GM19452 (cell line): ENCODE measurements at regions not wholly inside any gene's neighbourhood (a gene's known extent, or its start where the extent isn't known, plus 50 kb on each side); places are given as distances from the start of the nearest gene placed in this dataset.
"Not testable (repeated sequence)": the region's sequence is repeated elsewhere in the genome, so short reads cannot be mapped to it uniquely, and the experiment has no call there.

ENCODE experiments used
- ATAC-seq: cut with Tn5 transposase; IDR thresholded peaks from one replicate; pipeline ENCODE4 v1.9.1; 2021; ENCODE audit not compliant: unreplicated experiment

DNA sequence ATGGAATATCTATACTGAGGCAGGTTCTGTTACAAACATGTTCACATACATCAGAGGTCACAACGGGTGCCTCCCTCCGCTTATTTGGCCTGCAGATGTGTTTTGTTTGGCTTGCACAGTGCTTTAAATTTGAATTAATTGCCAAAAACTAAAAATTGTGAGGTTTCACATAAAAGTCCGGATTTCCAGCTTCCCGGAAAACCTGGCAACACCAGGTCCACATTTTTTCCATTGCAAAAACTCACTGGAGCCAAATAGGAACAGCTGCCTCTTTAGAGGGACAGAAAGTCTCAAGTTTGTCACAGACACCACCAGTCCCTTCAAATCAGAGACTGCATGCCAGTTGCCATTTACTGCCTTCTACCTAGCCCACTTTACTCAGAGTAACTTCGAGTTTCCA is 205.9 kb upstream of the MDFIC2 start:
- ATAC-seq, result no peak

DNA sequence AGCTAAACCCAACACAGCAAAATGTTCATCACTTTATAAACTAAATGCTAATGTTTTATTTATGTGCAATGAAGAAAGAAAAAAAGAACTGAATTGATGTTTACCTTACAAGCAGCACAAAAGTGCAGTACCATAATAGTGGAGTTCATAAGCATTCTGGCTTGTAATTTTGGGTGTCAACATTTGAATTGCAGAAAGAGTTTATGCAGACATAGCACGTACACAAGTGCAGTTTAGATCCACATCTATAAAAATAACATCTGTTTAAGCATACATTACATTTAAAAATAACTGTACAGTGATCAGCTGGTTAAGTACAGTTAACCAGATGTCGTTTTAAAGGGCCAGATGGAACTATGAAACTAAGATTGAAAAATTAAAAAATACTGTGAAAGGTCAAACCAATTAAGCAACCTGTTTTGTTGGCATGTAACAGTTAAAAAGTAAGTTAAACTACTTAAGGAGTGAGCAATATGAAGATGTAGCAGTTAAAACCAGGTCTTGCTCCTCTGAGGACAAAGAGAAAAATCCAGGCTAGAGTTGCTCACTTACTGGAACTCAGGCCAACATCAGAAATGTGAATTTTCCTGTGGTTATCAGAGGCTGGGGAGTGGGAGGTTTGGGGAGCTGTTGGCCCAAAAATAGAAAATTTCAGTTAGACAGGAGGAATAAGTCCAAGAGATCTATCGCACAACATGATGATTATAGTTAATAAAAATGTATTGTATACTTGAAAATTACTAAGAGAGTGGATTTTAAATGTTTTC is 204.9 kb upstream of the MDFIC2 start:
- ATAC-seq, result no peak

DNA sequence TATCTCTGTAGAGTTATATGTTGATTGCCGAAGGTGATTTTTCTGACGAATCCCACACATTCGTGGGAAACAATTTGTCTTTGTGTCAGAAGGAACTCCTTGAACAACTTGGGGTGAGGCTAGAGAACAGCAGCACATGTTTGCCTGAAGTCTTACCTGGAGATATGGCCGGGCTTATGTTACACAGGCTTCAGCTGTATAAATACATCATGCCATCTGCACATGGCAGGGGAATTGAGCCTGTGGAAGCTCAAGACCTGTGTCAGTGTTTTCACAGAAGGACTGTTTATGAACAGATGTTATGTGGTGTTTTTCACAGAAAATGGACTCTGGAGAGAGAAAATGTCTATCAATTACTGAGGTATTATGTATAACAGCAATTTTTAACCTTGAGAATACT is 203.6 kb upstream of the MDFIC2 start:
- no peak for ATAC-seq

DNA sequence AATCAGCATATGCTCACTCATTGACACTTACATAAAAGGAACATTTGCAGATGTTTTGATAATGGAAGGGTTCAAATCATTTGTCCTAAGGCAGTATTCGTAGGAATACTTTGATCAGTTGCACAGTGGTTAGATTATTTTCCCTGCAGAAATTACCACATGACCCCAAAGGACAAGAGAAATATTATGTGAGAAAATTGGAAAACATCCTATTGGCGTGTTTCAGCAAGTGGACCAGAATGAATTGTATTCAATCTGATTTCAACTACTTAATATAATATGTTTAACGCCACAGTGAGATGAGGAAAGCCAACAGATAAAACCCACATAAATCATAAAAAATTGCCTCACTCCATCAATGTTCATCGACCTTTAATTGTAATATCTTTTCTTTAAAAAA is 195.0 kb upstream of the MDFIC2 start:
- no peak for ATAC-seq

DNA sequence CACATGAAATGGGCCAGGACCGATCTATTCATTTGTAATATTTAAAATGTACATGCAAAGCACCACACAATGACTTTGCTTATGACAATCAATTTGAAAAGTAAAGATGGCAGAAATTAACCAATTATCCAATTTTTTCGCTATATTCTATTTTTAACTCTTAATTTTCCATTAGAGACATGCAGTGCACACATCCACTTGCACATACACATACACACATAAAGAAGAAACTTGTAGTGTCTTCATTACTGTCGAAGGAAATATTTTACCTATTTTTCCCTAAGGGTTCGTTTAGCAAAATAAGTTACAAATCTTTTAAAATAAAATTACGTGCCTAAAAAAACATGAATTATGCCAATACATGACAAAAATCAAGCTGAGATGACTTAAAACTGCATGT is 194.3 kb upstream of the MDFIC2 start:
- ATAC-seq, result no peak

DNA sequence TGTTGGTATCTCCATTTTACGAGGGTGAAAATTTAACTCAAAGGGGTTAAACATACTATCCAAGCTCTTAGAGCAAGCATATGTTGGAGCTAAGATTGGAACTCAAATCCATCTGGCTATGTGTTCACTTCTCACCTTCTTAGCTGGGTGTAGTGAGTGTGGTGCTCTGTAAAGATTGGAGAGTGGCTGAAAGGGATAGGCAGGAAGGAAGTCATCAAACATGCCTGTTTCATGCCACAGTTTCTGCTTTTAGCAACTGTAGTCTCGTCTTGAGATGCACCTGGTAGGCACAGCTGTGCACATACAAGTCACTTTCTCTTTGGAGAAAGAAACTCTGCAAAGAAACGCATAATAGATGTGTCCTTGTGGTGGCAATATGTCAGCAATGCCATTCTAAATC is 189.1 kb upstream of the MDFIC2 start:
- no peak for ATAC-seq

DNA sequence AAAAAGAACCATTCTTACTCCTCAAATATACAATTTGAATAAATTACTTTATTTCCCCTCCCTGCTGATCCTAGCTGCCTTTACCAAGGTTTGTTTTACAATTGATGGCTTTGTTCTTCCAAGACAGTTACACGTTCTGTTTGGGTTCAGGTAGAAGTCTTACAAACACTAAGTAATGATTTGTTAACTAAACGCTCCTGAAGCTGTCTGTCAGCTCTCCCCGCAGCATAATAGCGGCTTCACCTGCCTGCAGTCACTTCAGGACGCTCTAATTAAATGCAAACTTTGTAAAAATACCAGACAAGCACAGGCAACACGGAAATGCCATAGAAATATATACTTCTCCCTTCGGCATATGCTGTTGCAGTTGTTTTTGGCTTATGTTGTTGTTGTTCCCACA is 176.4 kb upstream of the MDFIC2 start:
- ATAC-seq, result no peak

DNA sequence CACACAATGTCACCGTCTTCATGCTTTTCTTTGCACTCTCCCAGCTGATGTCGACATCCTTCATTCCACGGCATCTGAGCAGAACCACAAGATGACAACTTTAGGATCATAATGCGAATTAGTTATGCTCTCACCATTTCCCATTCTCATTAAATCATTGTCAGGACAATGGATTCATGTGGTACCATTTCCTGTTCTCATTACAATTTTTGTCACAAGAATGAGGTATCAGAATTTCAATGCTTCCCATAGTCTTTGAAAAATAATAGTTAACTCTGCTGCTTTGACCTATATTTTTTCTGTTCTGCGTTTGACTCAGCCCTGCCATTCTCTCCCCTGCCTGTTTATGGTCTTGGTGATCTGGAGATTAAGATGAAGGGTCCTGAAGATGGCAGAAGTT is 175.7 kb upstream of the MDFIC2 start:
- ATAC-seq, result no peak

DNA sequence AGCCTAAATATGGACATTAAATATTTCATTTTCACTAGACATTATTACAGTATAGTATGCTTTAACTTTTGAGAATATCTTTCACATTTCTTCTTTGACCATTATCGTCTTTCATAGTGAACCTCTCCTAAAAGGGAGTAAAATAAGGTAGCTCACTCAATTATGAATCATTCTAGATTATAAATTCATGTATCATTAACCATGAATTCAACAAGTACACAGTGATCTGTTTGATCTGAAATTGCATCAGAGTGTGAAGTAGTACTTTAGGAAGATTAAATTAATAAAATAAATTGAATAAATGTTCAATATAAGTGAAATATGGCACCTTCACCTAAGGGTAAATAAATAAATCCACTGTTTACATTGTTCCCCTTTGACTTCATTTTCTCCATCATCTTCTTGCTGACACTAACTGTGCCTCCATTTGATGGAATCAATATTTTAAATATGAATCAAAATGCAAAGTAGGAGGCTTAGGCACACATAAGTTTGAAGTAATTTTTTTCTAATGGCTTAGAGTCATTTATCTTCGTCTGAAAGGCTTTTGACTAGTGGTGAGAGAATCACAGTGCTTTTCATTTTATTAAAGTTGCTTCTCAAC is 174.1 kb upstream of the MDFIC2 start:
- ATAC-seq, result no peak

DNA sequence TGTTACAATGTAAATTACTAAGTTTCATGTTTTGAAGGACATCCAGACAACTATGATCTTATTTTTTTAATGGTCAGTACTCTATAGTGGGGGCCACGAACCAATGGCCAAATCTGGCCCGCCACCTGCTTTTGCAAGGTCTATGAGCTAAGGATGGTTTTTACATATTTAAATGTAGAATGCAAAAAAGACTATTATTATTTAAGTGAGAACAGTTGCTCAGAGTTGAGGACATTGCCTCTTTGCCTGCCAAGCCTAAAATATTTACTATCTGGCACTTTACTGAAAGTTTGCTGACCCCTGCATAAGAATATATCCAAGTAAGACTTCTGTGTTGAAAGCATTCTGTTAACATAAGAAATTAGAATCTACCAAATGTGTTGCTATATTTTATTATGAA is 163.7 kb upstream of the MDFIC2 start:
- no peak for ATAC-seq

DNA sequence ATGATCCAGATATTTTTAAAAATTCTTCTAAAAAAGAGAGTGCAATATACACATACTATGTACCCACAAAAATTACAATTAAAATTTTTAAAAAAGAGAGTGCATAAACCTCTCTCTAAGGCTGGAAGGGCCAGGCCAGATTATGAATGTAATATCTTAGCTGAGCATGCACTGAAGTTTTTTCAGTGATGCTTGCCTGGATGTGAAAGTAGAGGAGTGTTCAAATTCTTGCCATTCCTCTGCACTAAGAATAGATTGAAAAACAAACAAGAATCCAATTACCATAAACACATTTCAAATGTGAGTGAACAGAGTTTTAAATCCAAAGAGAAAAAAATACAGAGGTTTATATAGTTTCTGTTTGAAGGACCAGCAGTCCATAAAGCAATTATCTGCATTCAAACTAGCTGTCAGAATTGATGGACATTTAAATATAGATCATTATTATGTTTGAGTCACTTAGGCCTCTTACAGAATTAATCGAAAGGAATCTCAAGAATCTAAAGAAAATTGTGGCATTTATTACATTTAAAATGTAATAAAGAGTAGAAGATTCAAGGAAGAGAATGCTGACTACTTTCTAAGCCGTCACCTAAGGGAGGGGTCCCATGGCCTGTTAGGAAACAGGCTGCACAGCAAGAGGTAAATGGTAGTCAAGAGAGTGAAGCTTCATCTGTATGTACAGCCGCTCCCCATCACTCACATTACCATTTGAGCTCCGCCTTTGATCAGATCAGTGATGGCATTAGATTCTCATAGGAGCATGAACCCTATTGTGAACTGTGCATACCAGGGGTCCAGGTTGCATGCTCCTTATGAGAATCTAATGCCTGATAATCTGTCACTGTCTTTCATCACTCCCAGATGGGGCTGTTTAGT is 159.3 kb upstream of the MDFIC2 start:
- ATAC-seq, result no peak

DNA sequence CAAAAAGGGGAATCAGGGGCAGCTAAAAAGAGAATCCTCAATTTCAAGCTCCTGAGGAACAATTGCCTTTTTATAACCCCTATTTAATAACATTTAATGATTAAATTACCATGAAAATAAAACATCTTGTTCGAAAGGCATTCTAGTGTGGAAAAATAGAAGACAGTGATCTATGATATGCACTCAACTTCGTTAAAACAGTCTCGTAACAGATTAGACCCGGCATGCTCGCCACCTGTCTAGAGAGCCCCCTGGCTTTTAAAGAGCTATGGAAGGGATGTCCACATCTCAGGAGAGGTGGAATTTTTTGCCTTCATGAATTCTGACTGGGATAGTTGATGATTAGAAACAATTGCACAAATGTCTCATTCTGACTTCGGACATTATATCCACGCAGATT is 153.7 kb upstream of the MDFIC2 start:
- ATAC-seq, result no peak

DNA sequence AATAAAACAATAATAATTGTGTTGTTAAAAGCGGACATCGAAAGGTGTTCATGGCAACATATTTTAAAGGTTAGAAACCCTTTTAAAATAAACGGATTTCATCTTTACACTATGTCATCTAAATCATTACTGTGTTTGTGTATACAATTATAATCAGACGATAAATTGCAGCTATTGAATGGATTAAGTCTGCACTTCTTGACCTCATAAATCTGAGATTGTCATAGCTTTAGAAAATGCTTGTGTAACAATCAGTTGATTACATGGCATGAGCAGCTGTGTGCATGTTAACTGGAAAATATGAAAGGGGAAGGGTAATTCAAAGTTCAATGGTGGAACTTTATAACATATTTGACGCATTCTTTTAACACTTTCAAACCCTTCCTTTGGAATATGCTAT is 152.4 kb upstream of the MDFIC2 start:
- no peak for ATAC-seq

DNA sequence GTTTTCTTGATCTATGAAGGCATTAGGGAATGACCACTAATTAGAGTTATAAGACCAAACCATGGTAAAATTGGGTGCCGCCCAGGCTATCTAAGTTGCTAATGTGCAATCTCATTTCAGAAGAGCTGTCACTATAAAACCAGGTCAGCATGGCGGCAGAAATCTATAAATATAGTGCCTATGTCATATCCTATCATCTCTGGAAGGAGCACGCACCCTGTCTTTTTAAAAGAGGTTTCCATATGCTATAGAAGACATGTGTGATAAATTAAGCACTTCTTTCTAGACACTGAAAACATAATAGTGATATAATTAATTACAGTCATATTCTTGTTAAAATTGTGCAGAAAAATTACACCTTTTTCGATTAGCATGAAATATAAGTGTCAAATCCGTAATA is 152.0 kb upstream of the MDFIC2 start:
- no peak for ATAC-seq

DNA sequence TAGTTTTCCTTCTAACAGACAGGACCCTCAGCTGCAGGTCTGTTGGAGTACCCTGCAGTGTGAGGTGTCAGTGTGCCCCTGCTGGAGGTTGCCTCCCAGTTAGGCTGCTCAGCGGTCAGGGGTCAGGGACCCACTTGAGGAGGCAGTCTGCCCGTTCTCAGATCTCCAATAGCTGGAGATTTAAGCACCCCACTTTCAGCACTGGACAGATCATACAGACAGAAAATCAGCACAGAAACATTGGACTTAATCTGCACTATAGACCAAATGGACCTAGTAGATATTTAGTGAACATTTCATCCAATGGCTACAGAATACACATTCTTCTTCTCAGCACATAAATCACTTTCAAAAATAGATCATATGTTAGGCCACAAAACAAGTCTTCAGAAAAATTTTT is 137.8 kb upstream of the MDFIC2 start:
- ATAC-seq, result not testable (repeated sequence)

DNA sequence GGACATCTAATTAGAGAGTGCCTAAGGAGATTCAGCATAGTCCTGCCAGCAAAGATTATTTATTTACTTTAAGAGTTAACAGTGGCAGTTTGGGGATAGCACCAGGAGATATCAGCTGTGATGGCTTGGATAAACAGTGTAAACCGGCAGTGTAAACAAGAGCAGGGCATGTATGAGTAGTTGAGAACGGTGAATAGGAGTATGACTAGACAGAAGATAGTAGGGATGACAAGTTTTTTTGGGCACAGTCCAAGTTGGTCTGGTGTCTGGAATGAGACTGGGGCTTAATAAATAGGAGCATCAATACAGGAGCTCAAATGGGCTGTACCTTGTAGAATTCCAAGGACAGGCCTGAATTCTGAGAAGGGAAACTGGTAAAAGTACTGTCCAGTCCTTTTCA is 123.0 kb upstream of the MDFIC2 start:
- not testable (repeated sequence) for ATAC-seq

DNA sequence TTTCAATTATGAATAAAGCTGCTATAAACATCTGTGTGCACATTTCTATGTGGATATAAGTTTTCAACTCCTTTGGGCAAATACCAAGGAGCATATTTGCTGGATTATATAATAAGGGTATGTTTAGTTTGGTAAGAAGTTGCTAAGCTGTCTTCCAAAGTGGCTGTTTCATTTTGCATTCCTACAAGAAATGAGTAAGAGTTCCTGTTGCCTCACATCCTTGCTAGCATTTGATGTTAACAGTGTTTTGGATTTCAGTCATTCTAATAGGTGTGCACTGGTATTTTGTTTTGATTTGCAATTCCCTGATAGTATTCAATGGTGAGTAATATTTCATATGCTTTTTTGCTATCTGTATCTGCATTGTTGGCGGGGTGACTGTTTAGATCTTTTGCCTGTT is 120.7 kb upstream of the MDFIC2 start:
- ATAC-seq, result no peak

DNA sequence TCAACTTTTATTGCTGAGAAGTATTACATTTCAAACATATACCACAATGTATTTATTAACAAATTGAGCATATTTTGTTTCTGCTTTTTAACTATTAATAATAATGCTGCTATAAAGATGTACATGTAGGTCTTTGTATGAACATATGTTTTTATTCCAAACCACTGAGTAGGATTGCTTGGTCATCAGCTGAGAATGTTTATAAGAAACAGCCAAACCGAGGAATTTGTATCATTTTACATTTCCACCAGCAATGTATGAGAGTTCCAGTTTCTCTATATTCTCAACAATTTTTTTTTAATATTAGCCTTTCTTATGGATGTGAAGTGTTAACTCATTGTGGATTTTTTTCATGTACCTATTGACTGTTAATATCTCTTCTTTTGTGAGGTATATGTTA is 119.5 kb upstream of the MDFIC2 start:
- ATAC-seq, result no peak

DNA sequence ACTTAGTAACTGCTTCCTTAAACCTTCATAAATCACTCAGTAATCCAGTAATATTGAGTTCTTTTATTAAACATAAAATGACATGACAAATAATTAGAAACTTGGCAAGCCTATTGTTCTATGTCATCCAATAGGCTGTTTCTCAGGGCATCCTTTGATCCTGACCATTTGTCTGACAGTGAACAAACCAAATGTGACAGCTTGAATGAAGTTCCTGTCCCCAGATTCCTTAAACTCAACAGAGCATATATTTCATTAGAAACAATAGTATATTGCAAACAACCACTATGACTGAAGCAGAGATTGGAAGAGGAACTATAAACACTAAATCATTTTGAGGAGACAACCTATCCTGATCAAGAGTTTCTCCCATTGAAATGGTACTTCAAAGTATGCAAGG is 113.6 kb upstream of the MDFIC2 start:
- ATAC-seq, result no peak

DNA sequence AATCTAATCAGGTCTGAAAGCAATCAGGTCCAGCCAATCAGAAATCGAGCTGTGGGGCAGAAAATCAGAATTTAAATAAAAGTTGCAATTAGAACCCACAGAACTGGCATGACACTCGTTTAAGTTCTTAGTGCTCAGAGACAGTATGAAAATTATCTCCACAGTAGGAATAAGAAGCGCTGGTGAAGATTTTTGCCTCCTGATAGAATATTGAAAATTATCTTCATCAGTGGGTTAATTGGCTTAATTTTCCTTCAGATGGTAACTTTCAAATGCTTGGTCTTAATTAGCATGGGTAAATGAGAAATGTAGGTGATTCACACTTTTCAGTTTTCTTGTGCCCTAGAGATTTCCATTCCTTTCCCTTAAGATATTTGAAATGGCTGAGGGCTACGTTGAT is 109.1 kb upstream of the MDFIC2 start:
- ATAC-seq, result no peak

DNA sequence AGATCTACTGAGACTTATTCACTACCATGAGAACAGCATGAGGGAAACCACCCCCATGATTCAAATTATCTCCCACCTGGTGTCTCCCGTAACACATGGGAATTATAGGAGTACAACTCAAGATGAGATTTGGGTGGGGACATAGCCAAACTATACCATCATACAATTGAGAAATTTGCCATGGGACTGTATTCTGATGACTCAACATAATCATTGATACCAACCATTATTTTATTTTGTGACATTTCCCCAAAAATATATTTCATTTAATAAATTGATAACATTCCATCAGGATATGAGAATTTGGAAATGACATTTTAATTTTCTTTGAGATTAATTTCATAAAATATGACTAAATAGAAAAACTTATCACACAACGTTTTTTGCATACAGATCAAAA is 96.6 kb upstream of the MDFIC2 start:
- no peak for ATAC-seq

DNA sequence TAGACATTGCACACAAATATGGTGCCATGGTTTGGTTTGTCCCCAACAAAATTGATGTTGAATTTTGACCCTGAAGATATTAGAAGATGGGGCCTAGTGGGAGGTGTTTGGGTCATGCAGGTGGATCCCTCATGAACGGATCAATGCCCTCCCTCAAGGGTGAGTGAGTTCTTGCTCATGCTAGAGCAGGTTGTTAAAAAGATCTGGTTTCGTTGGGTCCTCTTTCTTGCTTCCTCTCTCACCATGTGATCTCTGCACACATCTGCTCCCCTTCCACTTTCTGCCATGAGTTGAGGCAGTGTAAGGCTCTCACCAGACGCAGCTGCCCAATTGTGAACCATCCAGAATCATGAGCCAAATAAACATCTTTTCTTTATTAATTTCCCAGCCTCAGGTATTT is 87.8 kb upstream of the MDFIC2 start:
- ATAC-seq, result no peak
